ENCODE measurements at regions not wholly inside any gene's neighbourhood (a gene's known extent, or its start where the extent isn't known, plus 50 kb on each side); places are given as distances from the start of the nearest gene placed in this dataset.

DNA sequence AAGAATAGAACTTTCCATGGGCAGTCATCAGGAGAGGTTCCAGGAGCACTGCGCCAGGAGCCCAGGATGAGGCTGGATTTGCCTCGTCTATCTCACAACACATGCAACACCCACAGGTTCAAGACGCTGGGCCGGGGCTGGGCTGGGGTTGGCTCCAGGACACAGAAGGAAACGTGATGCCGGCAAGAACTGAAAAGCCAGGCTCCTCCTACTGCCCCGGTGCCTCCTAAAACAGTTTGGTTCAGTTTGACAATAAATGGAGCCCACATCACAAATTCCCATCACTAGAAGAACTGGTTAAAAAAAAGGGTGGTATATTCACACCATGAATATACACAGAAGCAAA lies 75.9 kb downstream of the INHBB start:
- no peak for TF ChIP-seq CTCF (IDR thresholded peaks at IDR 0.05; ENCODE audit: low read depth, low read length, poor library complexity, severe bottlenecking)
- no peak for TF ChIP-seq EZH2phosphoT487 (IDR thresholded peaks at IDR 0.05; ENCODE audit: borderline replicate concordance, low read length)
